ENCODE measurements at regions not wholly inside any gene's neighbourhood (a gene's known extent, or its start where the extent isn't known, plus 50 kb on each side); places are given as distances from the start of the nearest gene placed in this dataset.
A peak's percentile ranks its signal among the peaks of the same experiment; 100 is the strongest.

GRCh38 chr6:142653710-142654420 is 291.1 kb downstream of the HIVEP2 start:
- DNase-seq, result no peak
- no peak for ATAC-seq (replicated peaks)

GRCh38 chr6:142659661-142660060 is 285.3 kb downstream of the HIVEP2 start:
- Mint-ChIP-seq H3K4me3 (no peak overlapping the region), H3K27ac (no peak overlapping the region), H3K27me3 (peaks cover 29 to 31% of the 10 kb centered on the region in 2 donors), H3K36me3 (ENCODE audit: insufficient read depth) (no peaks in the 10 kb centered on the region), H3K4me1 (ENCODE audit: low read depth in 2 of 2) (no peaks in the 10 kb centered on the region), H3K9me3 (no peaks in the 10 kb centered on the region)
- no peak for ATAC-seq (replicated peaks)
- no peak for DNase-seq

More at GRCh38 chr6:142653710-142654420, 291.1 kb downstream of the HIVEP2 start:
- no peak overlapping the region for H3K4me3 Mint-ChIP-seq
- no peaks in the 10 kb centered on the region for H3K4me1 Mint-ChIP-seq (ENCODE audit: low read depth in 2 of 2)
- peaks cover 54 to 67% of the 10 kb centered on the region in 2 donors for H3K27me3 Mint-ChIP-seq
- no peaks in the 10 kb centered on the region for H3K36me3 Mint-ChIP-seq (ENCODE audit: insufficient read depth)
- H3K27ac Mint-ChIP-seq, result no peak overlapping the region
- H3K9me3 Mint-ChIP-seq, result no peaks in the 10 kb centered on the region

- no peaks in the 10 kb centered on the region for H3K27me3 Mint-ChIP-seq
- DNase-seq, result no peak
- H3K4me3 Mint-ChIP-seq, result no peak overlapping the region
Observed at GRCh38 chr6:142665393-142665792, 279.6 kb downstream of the HIVEP2 start.

GRCh38 chr6:142666599-142667185 is 278.3 kb downstream of the HIVEP2 start:
- no peak overlapping the region for H3K4me3 Mint-ChIP-seq
- peaks cover 3 to 9% of the 10 kb centered on the region in 2 donors for H3K27me3 Mint-ChIP-seq
- peaks cover 0 to 2% of the 10 kb centered on the region in 2 donors for H3K4me1 Mint-ChIP-seq (ENCODE audit: low read depth in 2 of 2)
- no peaks in the 10 kb centered on the region for H3K36me3 Mint-ChIP-seq (ENCODE audit: insufficient read depth)
- ATAC-seq (replicated peaks) (no peak), DNase-seq (no peak)
- H3K9me3 Mint-ChIP-seq, result no peaks in the 10 kb centered on the region
- H3K27ac Mint-ChIP-seq, result no peak overlapping the region

More at GRCh38 chr6:142665393-142665792, 279.6 kb downstream of the HIVEP2 start:
- no peaks in the 10 kb centered on the region for H3K9me3 Mint-ChIP-seq
- no peaks in the 10 kb centered on the region for H3K4me1 Mint-ChIP-seq (ENCODE audit: low read depth in 2 of 2)
- H3K36me3 Mint-ChIP-seq (ENCODE audit: insufficient read depth), result no peaks in the 10 kb centered on the region
- no peak for ATAC-seq (replicated peaks)
- no peak overlapping the region for H3K27ac Mint-ChIP-seq

GRCh38 chr6:142669471-142670351 is 275.3 kb downstream of the HIVEP2 start:
- no peak overlapping the region for H3K27ac Mint-ChIP-seq
- no peak overlapping the region for H3K4me3 Mint-ChIP-seq
- no peaks in the 10 kb centered on the region for H3K36me3 Mint-ChIP-seq (ENCODE audit: insufficient read depth)
- no peaks in the 10 kb centered on the region for H3K9me3 Mint-ChIP-seq
- DNase-seq (no peak), ATAC-seq (replicated peaks) (no peak)
- H3K4me1 Mint-ChIP-seq (ENCODE audit: low read depth in 2 of 2), result peaks cover 0 to 5% of the 10 kb centered on the region in 2 donors
- peaks cover 12 to 36% of the 10 kb centered on the region in 2 donors for H3K27me3 Mint-ChIP-seq

GRCh38 chr6:142671791-142672190 is 273.2 kb downstream of the HIVEP2 start:
- DNase-seq, result no peak
- H3K4me3 Mint-ChIP-seq, result no peak overlapping the region
- H3K4me1 Mint-ChIP-seq (ENCODE audit: low read depth in 2 of 2), result peaks cover 0 to 5% of the 10 kb centered on the region in 2 donors
- H3K27ac Mint-ChIP-seq, result no peak overlapping the region
- no peaks in the 10 kb centered on the region for H3K36me3 Mint-ChIP-seq (ENCODE audit: insufficient read depth)
- peak; percentile 61 for ATAC-seq (replicated peaks)
- H3K27me3 Mint-ChIP-seq, result peaks cover 14 to 50% of the 10 kb centered on the region in 2 donors
- H3K9me3 Mint-ChIP-seq, result no peaks in the 10 kb centered on the region

GRCh38 chr6:142675517-142675916 is 269.5 kb downstream of the HIVEP2 start:
- Mint-ChIP-seq H3K27me3 (peaks cover 32 to 64% of the 10 kb centered on the region in 2 donors), H3K4me1 (ENCODE audit: low read depth in 2 of 2) (peaks cover 5 to 8% of the 10 kb centered on the region in 2 donors), H3K36me3 (ENCODE audit: insufficient read depth) (no peaks in the 10 kb centered on the region), H3K9me3 (no peaks in the 10 kb centered on the region), H3K27ac (no peak overlapping the region), H3K4me3 (no peak overlapping the region)
- no peak for DNase-seq
- ATAC-seq (replicated peaks), result no peak

GRCh38 chr6:142676027-142676443 is 268.9 kb downstream of the HIVEP2 start:
- peaks cover 6 to 8% of the 10 kb centered on the region in 2 donors for H3K4me1 Mint-ChIP-seq (ENCODE audit: low read depth in 2 of 2)
- H3K27me3 Mint-ChIP-seq, result peaks cover 37 to 65% of the 10 kb centered on the region in 2 donors
- ATAC-seq (replicated peaks) (no peak), DNase-seq (no peak)
- H3K4me3 Mint-ChIP-seq, result no peak overlapping the region
- H3K36me3 Mint-ChIP-seq (ENCODE audit: insufficient read depth), result no peaks in the 10 kb centered on the region
- H3K9me3 Mint-ChIP-seq, result no peaks in the 10 kb centered on the region
- no peak overlapping the region for H3K27ac Mint-ChIP-seq

- Mint-ChIP-seq H3K4me3 (no peak overlapping the region), H3K27me3 (peaks cover 41 to 65% of the 10 kb centered on the region in 2 donors), H3K9me3 (no peaks in the 10 kb centered on the region), H3K36me3 (ENCODE audit: insufficient read depth) (no peaks in the 10 kb centered on the region), H3K27ac (no peak overlapping the region), H3K4me1 (ENCODE audit: low read depth in 2 of 2) (peaks cover 6% of the 10 kb centered on the region in 2 donors)
- ATAC-seq (replicated peaks), result no peak
- DNase-seq, result no peak
Observed at GRCh38 chr6:142676647-142677192, 268.3 kb downstream of the HIVEP2 start.

- H3K27ac Mint-ChIP-seq, result no peak overlapping the region
- H3K4me3 Mint-ChIP-seq, result no peak overlapping the region
- no peaks in the 10 kb centered on the region for H3K36me3 Mint-ChIP-seq (ENCODE audit: insufficient read depth)
- no peak for DNase-seq
- no peaks in the 10 kb centered on the region for H3K9me3 Mint-ChIP-seq
- peaks cover 36 to 39% of the 10 kb centered on the region in 2 donors for H3K27me3 Mint-ChIP-seq
- H3K4me1 Mint-ChIP-seq (ENCODE audit: low read depth in 2 of 2), result peaks cover 3 to 6% of the 10 kb centered on the region in 2 donors
- peak; percentile 35 for ATAC-seq (replicated peaks)
Observed at GRCh38 chr6:142679907-142680700, 264.9 kb downstream of the HIVEP2 start.

GRCh38 chr6:142681099-142681498 is 263.9 kb downstream of the HIVEP2 start:
- H3K27me3 Mint-ChIP-seq, result peaks cover 26 to 39% of the 10 kb centered on the region in 2 donors
- no peak overlapping the region for H3K4me3 Mint-ChIP-seq
- ATAC-seq (replicated peaks), result no peak

GRCh38 chr6:142682985-142683384 is 262.0 kb downstream of the HIVEP2 start:
- ATAC-seq (replicated peaks), result no peak
- H3K36me3 Mint-ChIP-seq (ENCODE audit: insufficient read depth), result no peaks in the 10 kb centered on the region
- no peak for DNase-seq
- no peaks in the 10 kb centered on the region for H3K9me3 Mint-ChIP-seq
- H3K27me3 Mint-ChIP-seq, result peaks cover 25 to 32% of the 10 kb centered on the region in 2 donors
- no peak overlapping the region for H3K27ac Mint-ChIP-seq
- H3K4me1 Mint-ChIP-seq (ENCODE audit: low read depth in 2 of 2), result peaks cover 3 to 6% of the 10 kb centered on the region in 2 donors
- no peak overlapping the region for H3K4me3 Mint-ChIP-seq

More at GRCh38 chr6:142681099-142681498, 263.9 kb downstream of the HIVEP2 start:
- Mint-ChIP-seq H3K9me3 (no peaks in the 10 kb centered on the region), H3K27ac (no peak overlapping the region), H3K4me1 (ENCODE audit: low read depth in 2 of 2) (peaks cover 3 to 6% of the 10 kb centered on the region in 2 donors), H3K36me3 (ENCODE audit: insufficient read depth) (no peaks in the 10 kb centered on the region)
- DNase-seq, result no peak

Measured in effector memory CD8-positive, alpha-beta T cell (primary cell).